ENCODE measurements at regions not wholly inside any gene's neighbourhood (a gene's known extent, or its start where the extent isn't known, plus 50 kb on each side); places are given as distances from the start of the nearest gene placed in this dataset.
"Not testable (repeated sequence)": the region's sequence is repeated elsewhere in the genome, so short reads cannot be mapped to it uniquely, and the experiment has no call there.

DNA sequence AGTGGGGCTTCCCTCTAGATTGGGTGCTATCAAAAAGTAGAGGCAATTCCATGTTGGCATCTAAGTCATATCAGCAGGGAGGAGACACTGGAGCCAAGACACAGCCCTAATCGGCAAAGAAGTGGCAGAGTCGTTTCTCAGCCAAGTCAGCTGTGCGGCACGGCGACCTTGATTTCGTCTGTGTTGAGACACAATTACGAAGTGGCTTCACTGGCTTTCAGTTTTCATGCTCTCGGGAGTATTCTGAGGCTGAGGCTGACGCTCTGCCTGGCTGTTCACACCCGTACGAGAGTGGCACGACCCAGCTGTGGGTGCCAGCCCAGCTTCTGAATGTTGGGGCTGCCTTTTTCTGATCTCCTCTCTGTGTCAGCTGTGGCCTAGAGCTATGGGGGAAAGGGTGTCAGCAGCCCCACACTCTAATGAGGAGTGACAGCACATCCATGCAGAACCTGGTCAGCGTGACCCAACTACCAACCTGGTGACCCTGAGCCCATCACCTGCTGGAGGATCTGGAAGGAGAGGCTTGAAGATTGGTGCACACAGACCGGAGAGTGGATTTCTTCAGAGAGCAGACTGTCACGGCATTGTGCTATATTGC is 105.7 kb upstream of the TMEM45B start:
- Histone ChIP-seq H3K4me1 (ENCODE audit: control insufficient read depth, insufficient read depth, low read length) (no peaks in the 10 kb centered on the region), H3K27me3 (ENCODE audit: control insufficient read depth, insufficient read depth, low read length, poor library complexity, severe bottlenecking) (no peaks in the 10 kb centered on the region), H3K4me3 (ENCODE audit: low read length) (no peak overlapping the region), H3K27ac (ENCODE audit: low read depth, low read length) (no peak overlapping the region), H3K9ac (ENCODE audit: extremely low read depth, low read length, poor library complexity, severe bottlenecking) (no peak overlapping the region), H3K36me3 (ENCODE audit: control insufficient read depth, insufficient read depth, low read length) (no peaks in the 10 kb centered on the region), H3K9me3 (ENCODE audit: control insufficient read depth, low read length) (no peaks in the 10 kb centered on the region)
- peaks cover 15% of the 10 kb centered on the region for H3K9me3 Mint-ChIP-seq
- 89 to 93% methylated on average over 11 to 15 of the region's 15 CpGs for WGBS, 2 experiments (ENCODE audit: insufficient coverage in 1 of 2, insufficient read length in 1 of 2)
- H3K4me1 Mint-ChIP-seq = no peaks in the 10 kb centered on the region
- H3K4me3 Mint-ChIP-seq = no peak overlapping the region
- H3K27ac Mint-ChIP-seq = no peak overlapping the region
- no peaks in the 10 kb centered on the region for H3K36me3 Mint-ChIP-seq (ENCODE audit: low read depth)
- no peaks in the 10 kb centered on the region for H3K27me3 Mint-ChIP-seq (ENCODE audit: insufficient read depth)
- TF ChIP-seq, protein P1, sequence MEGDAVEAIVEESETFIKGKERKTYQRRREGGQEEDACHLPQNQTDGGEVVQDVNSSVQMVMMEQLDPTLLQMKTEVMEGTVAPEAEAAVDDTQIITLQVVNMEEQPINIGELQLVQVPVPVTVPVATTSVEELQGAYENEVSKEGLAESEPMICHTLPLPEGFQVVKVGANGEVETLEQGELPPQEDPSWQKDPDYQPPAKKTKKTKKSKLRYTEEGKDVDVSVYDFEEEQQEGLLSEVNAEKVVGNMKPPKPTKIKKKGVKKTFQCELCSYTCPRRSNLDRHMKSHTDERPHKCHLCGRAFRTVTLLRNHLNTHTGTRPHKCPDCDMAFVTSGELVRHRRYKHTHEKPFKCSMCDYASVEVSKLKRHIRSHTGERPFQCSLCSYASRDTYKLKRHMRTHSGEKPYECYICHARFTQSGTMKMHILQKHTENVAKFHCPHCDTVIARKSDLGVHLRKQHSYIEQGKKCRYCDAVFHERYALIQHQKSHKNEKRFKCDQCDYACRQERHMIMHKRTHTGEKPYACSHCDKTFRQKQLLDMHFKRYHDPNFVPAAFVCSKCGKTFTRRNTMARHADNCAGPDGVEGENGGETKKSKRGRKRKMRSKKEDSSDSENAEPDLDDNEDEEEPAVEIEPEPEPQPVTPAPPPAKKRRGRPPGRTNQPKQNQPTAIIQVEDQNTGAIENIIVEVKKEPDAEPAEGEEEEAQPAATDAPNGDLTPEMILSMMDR (conservative IDR thresholded peaks at IDR 0.05) = no peak
- DNase-seq = peak; percentile 28

DNA sequence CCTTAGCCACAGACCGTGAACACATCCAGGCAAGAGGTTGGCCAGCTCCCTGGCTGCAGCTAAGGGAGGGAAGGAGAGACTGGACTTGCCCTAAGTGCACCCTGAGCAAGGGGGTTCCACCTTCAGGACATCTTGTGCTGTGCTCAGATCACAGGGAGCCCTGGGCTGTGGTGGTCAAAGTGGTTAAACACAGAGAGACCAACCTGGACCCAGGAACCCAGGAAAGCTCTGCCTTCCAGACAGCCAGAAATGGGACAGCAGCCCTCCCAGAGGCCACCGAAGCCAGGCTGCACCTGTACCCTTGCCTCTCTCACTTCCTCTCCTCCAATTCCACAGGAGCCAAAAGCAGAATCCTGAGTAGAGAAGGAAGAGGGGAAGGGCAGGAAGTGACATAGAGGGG is 105.2 kb upstream of the TMEM45B start:
- Histone ChIP-seq H3K4me3 (ENCODE audit: low read length) (no peak overlapping the region), H3K36me3 (ENCODE audit: control insufficient read depth, insufficient read depth, low read length) (no peaks in the 10 kb centered on the region), H3K27me3 (ENCODE audit: control insufficient read depth, insufficient read depth, low read length, poor library complexity, severe bottlenecking) (no peaks in the 10 kb centered on the region), H3K27ac (ENCODE audit: low read depth, low read length) (no peak overlapping the region), H3K9ac (ENCODE audit: extremely low read depth, low read length, poor library complexity, severe bottlenecking) (no peak overlapping the region), H3K9me3 (ENCODE audit: control insufficient read depth, low read length) (no peaks in the 10 kb centered on the region), H3K4me1 (ENCODE audit: control insufficient read depth, insufficient read depth, low read length) (no peaks in the 10 kb centered on the region)
- H3K9me3 Mint-ChIP-seq = peaks cover 15% of the 10 kb centered on the region
- no peaks in the 10 kb centered on the region for H3K36me3 Mint-ChIP-seq (ENCODE audit: low read depth)
- H3K4me3 Mint-ChIP-seq = no peak overlapping the region
- H3K4me1 Mint-ChIP-seq = no peaks in the 10 kb centered on the region
- TF ChIP-seq, protein P1 (conservative IDR thresholded peaks at IDR 0.05) = no peak
- H3K27me3 Mint-ChIP-seq (ENCODE audit: insufficient read depth) = no peaks in the 10 kb centered on the region
- WGBS, 2 experiments (ENCODE audit: insufficient coverage in 1 of 2, insufficient read length in 1 of 2) = 81 to 100% methylated on average over 1 to 2 of the region's 2 CpGs
- H3K27ac Mint-ChIP-seq = no peak overlapping the region
- DNase-seq = peak; percentile 36

DNA sequence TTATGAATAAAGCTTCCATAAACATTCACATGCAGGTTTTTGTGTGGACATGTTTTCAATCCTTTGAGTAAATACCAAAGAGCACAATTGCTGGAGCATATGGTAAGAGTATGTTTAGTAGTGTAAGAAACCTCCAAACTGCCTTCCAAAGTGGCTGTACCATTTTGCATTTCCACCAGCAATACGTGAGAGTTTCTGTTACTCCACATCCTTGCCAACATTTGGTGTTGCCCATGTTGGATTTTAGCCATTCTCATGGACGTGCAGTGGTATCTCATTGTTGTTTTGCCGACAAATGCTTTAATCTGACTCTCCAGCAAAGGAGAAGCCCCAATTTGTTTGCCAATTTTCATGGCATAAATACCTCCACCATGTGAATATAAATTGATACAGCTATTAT is 103.9 kb upstream of the TMEM45B start:
- Histone ChIP-seq H3K9me3 (ENCODE audit: control insufficient read depth, low read length) (no peaks in the 10 kb centered on the region), H3K4me3 (ENCODE audit: low read length) (no peak overlapping the region), H3K4me1 (ENCODE audit: control insufficient read depth, insufficient read depth, low read length) (no peaks in the 10 kb centered on the region), H3K36me3 (ENCODE audit: control insufficient read depth, insufficient read depth, low read length) (no peaks in the 10 kb centered on the region), H3K9ac (ENCODE audit: extremely low read depth, low read length, poor library complexity, severe bottlenecking) (no peak overlapping the region), H3K27ac (ENCODE audit: low read depth, low read length) (no peak overlapping the region), H3K27me3 (ENCODE audit: control insufficient read depth, insufficient read depth, low read length, poor library complexity, severe bottlenecking) (no peaks in the 10 kb centered on the region)
- 81 to 92% methylated on average over 3 of the region's 3 CpGs for WGBS, 2 experiments (ENCODE audit: insufficient coverage in 1 of 2, insufficient read length in 1 of 2)
- peaks cover 15% of the 10 kb centered on the region for H3K9me3 Mint-ChIP-seq
- H3K27ac Mint-ChIP-seq = no peak overlapping the region
- peaks cover 4% of the 10 kb centered on the region for H3K27me3 Mint-ChIP-seq (ENCODE audit: insufficient read depth)
- H3K36me3 Mint-ChIP-seq (ENCODE audit: low read depth) = no peaks in the 10 kb centered on the region
- no peak overlapping the region for H3K4me3 Mint-ChIP-seq
- H3K4me1 Mint-ChIP-seq = no peaks in the 10 kb centered on the region
- TF ChIP-seq, protein P1 (conservative IDR thresholded peaks at IDR 0.05) = no peak
- DNase-seq = no peak

DNA sequence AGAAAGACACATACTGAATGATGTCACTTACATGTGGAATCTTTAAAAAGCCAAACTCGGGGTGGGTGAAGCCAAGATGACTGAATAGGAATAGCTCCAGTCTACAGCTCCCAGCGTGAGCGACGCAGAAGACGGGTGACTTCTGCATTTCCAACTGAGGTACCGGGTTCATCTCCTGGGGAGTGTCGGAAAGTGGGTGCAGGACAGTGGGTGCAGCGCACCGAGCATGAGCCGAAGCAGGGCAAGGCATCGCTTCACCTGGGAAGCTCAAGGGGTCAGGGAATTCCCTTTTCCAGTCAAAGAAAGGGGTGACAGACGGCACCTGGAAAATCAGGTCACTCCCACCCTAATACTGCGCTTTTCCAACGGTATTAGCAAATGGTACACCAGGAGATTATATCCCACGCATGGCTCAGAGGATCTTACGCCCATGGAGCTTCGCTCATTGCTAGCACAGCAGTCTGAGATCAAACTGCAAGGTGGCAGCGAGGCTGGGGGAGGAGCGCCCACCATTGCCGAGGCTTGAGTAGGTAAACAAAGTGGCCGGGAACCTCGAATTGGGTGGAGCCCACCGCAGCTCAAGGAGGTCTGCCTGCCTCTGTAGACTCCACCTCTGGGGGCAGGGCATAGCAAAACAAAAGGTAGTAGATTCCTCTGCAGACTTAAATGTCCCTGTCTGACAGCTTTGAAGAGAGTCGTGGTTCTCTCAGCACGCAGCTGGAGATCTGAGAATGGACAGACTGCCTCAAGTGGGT is 103.0 kb upstream of the TMEM45B start:
- not testable (repeated sequence) for H3K4me3 ChIP-seq (ENCODE audit: low read length); H3K4me1 Mint-ChIP-seq; H3K4me3 Mint-ChIP-seq; H3K36me3 ChIP-seq (ENCODE audit: control insufficient read depth, insufficient read depth, low read length); H3K36me3 Mint-ChIP-seq (ENCODE audit: low read depth); H3K9me3 ChIP-seq (ENCODE audit: control insufficient read depth, low read length); H3K9ac ChIP-seq (ENCODE audit: extremely low read depth, low read length, poor library complexity, severe bottlenecking); H3K27ac Mint-ChIP-seq; H3K27me3 ChIP-seq (ENCODE audit: control insufficient read depth, insufficient read depth, low read length, poor library complexity, severe bottlenecking); H3K27me3 Mint-ChIP-seq (ENCODE audit: insufficient read depth); H3K27ac ChIP-seq (ENCODE audit: low read depth, low read length); H3K4me1 ChIP-seq (ENCODE audit: control insufficient read depth, insufficient read depth, low read length)
- peak; percentile 29 for DNase-seq
- H3K9me3 Mint-ChIP-seq = peaks cover 15% of the 10 kb centered on the region
- 90% methylated on average over 23 to 25 of the region's 25 CpGs for WGBS, 2 experiments (ENCODE audit: insufficient coverage in 1 of 2, insufficient read length in 1 of 2)

Data from endodermal cell (in vitro differentiated cells).